ENCODE measurements at regions not wholly inside any gene's neighbourhood (a gene's known extent, or its start where the extent isn't known, plus 50 kb on each side); places are given as distances from the start of the nearest gene placed in this dataset.
A peak's percentile ranks its signal among the peaks of the same experiment; 100 is the strongest.

DNA sequence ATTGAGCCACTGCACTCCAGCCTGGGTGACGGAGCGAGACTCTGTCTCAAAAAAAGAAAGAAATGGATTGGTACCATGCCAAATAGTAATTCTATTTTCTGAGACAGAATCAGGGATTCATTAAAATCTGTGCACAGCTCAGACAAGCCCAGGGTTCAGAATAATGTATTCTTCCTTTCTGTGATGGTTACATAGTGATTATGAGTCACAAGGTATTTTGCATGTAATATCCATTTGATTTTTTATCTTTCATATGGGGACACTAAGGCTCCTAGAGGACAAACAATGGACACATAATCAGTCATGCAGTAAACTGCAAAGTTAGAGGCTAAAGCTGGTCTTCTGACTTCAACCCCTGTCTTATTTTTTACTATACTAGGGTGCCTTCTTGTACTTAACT is 156.8 kb upstream of the COL8A1 start:
- Mint-ChIP-seq H3K36me3 (ENCODE audit: low read depth) (no peaks in the 10 kb centered on the region), H3K4me3 (ENCODE audit: low read depth) (no peak overlapping the region), H3K4me1 (ENCODE audit: low read depth) (no peaks in the 10 kb centered on the region), H3K27me3 (ENCODE audit: low read depth) (no peaks in the 10 kb centered on the region), H3K9me3 (peaks cover 11% of the 10 kb centered on the region), H3K27ac (no peak overlapping the region)
- intact Hi-C loops (cut with micrococcal nuclease), result no loop called here
- no peak for DNase-seq (ENCODE audit: low spot score)

DNA sequence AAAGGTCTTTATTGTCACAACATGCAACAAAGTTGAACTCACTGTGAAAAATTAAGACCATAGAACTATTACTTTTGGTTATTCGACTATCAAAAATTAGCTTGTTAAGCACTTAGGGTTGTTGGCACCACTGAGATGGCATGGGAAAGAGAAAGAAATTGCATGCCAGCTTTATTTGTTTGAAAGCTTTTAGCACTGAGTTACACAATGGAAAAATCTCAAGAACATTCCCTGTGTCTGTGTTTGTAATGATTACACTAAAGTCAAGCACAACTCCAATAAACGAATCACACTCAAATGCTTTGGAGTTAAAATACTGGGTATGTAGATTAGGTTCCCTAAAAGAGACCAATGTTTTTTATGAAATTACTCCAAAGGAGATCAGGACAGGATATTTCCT is 158.6 kb upstream of the COL8A1 start:
- H3K27ac Mint-ChIP-seq, result no peak overlapping the region
- H3K4me3 Mint-ChIP-seq (ENCODE audit: low read depth), result no peak overlapping the region
- no peaks in the 10 kb centered on the region for H3K4me1 Mint-ChIP-seq (ENCODE audit: low read depth)
- intact Hi-C loops (cut with micrococcal nuclease), result no loop called here
- DNase-seq (ENCODE audit: low spot score), result no peak
- no peaks in the 10 kb centered on the region for H3K27me3 Mint-ChIP-seq (ENCODE audit: low read depth)
- H3K36me3 Mint-ChIP-seq (ENCODE audit: low read depth), result no peaks in the 10 kb centered on the region
- H3K9me3 Mint-ChIP-seq, result peaks cover 9% of the 10 kb centered on the region

DNA sequence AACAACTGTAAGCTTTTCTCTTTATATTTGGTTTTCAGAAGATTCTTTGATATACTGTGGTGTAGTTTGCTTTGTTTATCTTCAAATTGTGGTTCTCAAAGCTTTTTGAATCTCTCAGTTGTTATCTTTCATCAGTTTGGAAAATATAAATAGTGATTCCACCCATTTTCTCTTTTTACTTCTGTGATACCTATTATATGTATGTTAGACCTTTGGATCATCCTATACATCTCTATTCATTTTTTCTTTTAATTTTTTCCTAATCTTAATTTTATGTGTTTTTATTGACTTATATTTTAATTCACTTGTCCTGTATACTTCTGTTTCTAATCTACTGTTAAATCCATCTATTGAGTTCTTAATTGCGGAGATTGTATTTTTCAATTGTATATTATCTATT is 160.7 kb upstream of the COL8A1 start:
- H3K9me3 Mint-ChIP-seq, result peaks cover 9% of the 10 kb centered on the region
- no peaks in the 10 kb centered on the region for H3K36me3 Mint-ChIP-seq (ENCODE audit: low read depth)
- H3K4me3 Mint-ChIP-seq (ENCODE audit: low read depth), result no peak overlapping the region
- H3K27me3 Mint-ChIP-seq (ENCODE audit: low read depth), result no peaks in the 10 kb centered on the region
- intact Hi-C loops (cut with micrococcal nuclease), result no loop called here
- DNase-seq (ENCODE audit: low spot score), result no peak
- H3K27ac Mint-ChIP-seq, result no peak overlapping the region
- H3K4me1 Mint-ChIP-seq (ENCODE audit: low read depth), result no peaks in the 10 kb centered on the region

DNA sequence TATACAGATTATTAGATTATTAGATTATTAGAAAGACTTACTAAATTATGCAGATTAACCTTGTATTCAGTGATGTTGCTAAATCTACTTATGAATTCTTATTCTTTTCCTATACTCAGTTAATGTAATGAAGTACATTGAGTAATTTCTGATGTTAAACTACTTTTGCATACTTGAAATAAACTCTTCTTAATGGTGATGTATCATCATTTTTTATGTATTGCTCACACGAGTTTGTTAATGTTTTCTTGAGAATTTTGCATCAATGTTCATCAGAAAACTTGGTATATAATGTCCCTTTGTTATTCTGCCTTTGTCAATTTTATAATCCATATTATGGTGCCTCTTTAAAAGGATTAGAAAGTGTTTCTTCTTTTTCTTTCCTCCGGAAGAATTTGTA is 163.2 kb upstream of the COL8A1 start:
- H3K36me3 Mint-ChIP-seq (ENCODE audit: low read depth), result no peaks in the 10 kb centered on the region
- no peak for DNase-seq (ENCODE audit: low spot score)
- H3K9me3 Mint-ChIP-seq, result peaks cover 9% of the 10 kb centered on the region
- H3K4me3 Mint-ChIP-seq (ENCODE audit: low read depth), result no peak overlapping the region
- intact Hi-C loops (cut with micrococcal nuclease), result no loop called here
- H3K27ac Mint-ChIP-seq, result no peak overlapping the region
- H3K4me1 Mint-ChIP-seq (ENCODE audit: low read depth), result no peaks in the 10 kb centered on the region
- H3K27me3 Mint-ChIP-seq (ENCODE audit: low read depth), result no peaks in the 10 kb centered on the region

DNA sequence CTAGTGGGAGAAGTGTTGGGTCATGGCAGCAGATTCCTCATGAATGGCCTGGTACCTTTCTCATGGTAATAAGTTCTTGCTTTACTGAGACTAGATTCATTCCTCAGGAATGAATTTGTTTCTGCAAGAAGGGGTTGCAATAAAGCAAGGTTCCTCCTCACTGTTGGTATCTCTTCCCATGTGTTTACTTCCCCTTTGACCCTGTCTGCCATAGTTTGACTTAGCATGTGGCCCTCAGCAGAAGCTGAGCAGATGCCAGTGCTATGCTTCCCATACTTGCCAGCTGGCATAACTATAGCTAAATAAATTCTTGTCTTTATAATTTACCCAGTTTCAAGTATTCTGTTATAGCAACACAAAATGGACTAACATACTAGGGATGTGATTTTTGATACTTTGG is 163.6 kb upstream of the COL8A1 start:
- H3K4me1 Mint-ChIP-seq (ENCODE audit: low read depth), result no peaks in the 10 kb centered on the region
- peaks cover 9% of the 10 kb centered on the region for H3K9me3 Mint-ChIP-seq
- no peak overlapping the region for H3K4me3 Mint-ChIP-seq (ENCODE audit: low read depth)
- H3K36me3 Mint-ChIP-seq (ENCODE audit: low read depth), result no peaks in the 10 kb centered on the region
- intact Hi-C loops (cut with micrococcal nuclease), result no loop called here
- H3K27ac Mint-ChIP-seq, result peak overlapping the region; percentile 33
- DNase-seq (ENCODE audit: low spot score), result no peak
- H3K27me3 Mint-ChIP-seq (ENCODE audit: low read depth), result no peaks in the 10 kb centered on the region

DNA sequence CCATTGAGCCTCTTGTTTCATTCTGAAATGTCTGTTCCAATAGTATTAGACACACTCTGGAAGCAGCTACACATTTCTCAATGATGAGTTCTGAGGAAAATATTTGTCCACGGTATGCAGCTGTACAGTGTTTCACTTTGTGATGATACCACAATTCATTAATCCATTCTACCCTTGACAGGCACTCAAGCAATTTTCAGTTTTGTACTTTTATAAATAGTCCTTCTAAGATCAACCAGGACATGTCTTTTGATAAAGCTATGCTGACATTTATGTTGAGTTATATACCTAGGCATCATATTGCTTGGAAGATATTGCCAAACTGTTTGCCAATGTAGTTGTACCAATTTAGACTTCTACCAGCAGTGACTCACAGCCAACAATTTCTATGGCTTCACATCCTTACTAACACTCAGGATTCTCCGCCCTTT is 165.1 kb upstream of the COL8A1 start:
- peaks cover 4% of the 10 kb centered on the region for H3K9me3 Mint-ChIP-seq
- H3K27ac Mint-ChIP-seq, result no peak overlapping the region
- H3K36me3 Mint-ChIP-seq (ENCODE audit: low read depth), result no peaks in the 10 kb centered on the region
- DNase-seq (ENCODE audit: low spot score), result no peak
- intact Hi-C loops (cut with micrococcal nuclease), result no loop called here
- H3K4me3 Mint-ChIP-seq (ENCODE audit: low read depth), result no peak overlapping the region
- H3K4me1 Mint-ChIP-seq (ENCODE audit: low read depth), result no peaks in the 10 kb centered on the region
- H3K27me3 Mint-ChIP-seq (ENCODE audit: low read depth), result no peaks in the 10 kb centered on the region

DNA sequence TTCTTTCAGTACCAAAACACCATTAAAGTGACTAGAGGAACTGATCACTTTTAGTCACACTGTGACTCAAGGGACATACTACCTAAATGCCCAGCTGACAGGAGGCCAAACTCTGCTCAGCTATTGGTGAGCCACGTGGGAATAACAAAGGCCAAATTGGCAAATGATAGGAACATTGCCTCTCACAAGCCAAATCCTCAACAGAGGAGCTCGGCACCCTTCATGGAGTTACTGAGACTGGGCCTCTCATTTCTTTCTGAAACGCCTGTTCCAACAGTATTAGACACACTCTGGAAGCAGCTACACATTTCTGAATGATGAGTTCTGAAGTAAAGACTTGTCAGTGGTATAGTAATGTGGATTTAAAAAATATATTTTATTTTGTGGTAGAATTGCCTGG is 166.0 kb upstream of the COL8A1 start:
- H3K9me3 Mint-ChIP-seq, result no peaks in the 10 kb centered on the region

DNA sequence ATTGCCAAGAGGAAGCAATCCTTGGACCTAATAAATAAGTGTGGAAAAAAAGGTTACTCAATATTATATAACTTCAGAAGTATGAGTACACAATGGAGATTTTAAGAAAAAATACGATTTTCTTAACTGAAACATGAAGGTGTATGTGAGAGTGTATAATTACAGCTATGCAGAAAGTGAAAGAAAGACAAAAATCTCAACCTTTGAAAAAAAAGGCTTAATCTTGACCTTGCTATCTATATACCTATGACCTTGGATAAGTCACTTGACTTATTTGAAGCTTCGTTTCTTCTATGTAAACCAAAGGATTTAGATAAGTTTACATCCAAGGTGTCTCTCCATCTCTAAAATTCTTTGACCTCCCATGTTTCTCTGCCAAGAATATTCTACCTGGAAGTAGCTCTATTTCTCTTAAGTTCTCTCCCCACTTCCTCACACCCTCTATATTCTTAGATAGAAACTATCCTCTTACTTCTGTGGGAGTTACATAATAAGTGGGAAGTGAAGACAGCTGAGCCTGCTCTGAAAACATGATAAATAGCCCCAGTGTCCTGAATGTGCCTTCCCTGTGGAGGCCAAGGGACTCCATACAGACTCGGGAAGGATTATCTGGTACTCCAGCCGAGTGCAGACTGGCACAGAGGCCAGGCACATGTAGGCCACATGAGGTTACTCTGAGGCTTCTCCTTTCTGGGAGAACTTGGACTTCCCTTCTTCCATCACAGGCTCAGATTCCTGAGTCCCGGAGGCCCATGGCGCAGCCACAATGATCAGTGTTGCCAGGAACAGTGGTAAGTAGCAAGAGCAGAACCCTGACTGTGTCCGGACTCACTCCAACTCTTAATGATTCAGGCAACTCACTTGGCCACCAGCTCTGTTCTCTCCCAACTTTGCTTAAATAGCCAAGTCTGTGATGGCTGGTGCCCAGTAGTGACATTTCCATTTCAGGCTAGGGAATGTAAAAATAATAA is 166.8 kb upstream of the COL8A1 start:
- H3K27me3 Mint-ChIP-seq (ENCODE audit: low read depth), result no peaks in the 10 kb centered on the region
- no peak overlapping the region for H3K4me3 Mint-ChIP-seq (ENCODE audit: low read depth)
- intact Hi-C loops (cut with micrococcal nuclease), result no loop called here
- DNase-seq (ENCODE audit: low spot score), result no peak
- no peaks in the 10 kb centered on the region for H3K4me1 Mint-ChIP-seq (ENCODE audit: low read depth)
- no peaks in the 10 kb centered on the region for H3K9me3 Mint-ChIP-seq
- H3K36me3 Mint-ChIP-seq (ENCODE audit: low read depth), result no peaks in the 10 kb centered on the region
- H3K27ac Mint-ChIP-seq, result no peak overlapping the region

More for the DNA sequence above, 166.0 kb upstream of the COL8A1 start:
- intact Hi-C loops (cut with micrococcal nuclease), result no loop called here
- no peaks in the 10 kb centered on the region for H3K27me3 Mint-ChIP-seq (ENCODE audit: low read depth)
- no peaks in the 10 kb centered on the region for H3K36me3 Mint-ChIP-seq (ENCODE audit: low read depth)
- H3K4me3 Mint-ChIP-seq (ENCODE audit: low read depth), result no peak overlapping the region
- no peaks in the 10 kb centered on the region for H3K4me1 Mint-ChIP-seq (ENCODE audit: low read depth)
- no peak for DNase-seq (ENCODE audit: low spot score)
- H3K27ac Mint-ChIP-seq, result no peak overlapping the region

DNA sequence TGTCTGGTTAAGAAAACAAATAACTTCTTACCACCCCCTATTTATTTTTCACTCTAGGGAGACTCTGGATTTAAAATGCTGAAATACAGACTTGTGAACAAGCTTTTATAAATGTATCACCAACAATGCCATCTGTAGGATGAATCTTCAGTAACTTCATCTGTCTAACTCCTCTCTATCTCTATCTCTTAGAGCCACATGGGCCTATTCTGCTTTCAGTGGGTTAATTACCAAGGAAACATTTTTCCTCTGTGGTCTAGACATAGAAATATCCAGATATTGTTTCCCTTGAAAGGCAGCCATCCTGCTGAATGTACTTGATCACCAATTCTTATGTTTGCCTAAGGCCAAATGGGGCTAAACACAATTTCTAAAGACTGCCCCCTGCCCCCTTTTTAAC is 167.6 kb upstream of the COL8A1 start:
- Mint-ChIP-seq H3K36me3 (ENCODE audit: low read depth) (no peaks in the 10 kb centered on the region), H3K9me3 (no peaks in the 10 kb centered on the region), H3K27me3 (ENCODE audit: low read depth) (no peaks in the 10 kb centered on the region), H3K4me1 (ENCODE audit: low read depth) (no peaks in the 10 kb centered on the region), H3K27ac (no peak overlapping the region), H3K4me3 (ENCODE audit: low read depth) (no peak overlapping the region)
- DNase-seq (ENCODE audit: low spot score), result no peak
- intact Hi-C loops (cut with micrococcal nuclease), result no loop called here

DNA sequence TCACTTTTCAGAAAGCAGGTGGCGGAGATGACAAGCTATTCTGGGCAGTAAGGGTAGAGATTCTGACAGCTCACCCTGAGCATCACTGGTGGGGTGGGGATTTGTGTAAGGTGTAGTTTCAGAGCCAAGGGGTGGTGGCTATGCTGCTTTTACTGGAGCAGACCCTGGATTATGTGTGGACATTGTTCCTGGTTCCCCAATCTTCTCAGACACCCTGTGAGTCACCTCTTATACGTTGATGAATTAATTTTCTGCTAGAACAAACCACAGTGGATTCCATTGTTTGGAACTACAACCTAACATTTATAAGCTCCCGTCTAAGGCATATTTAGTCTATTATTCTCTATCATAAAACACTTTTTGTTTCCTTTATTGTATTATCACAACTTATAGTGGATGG is 169.5 kb upstream of the COL8A1 start:
- no peak for DNase-seq (ENCODE audit: low spot score)
- no peak overlapping the region for H3K4me3 Mint-ChIP-seq (ENCODE audit: low read depth)
- intact Hi-C loops (cut with micrococcal nuclease), result no loop called here

DNA sequence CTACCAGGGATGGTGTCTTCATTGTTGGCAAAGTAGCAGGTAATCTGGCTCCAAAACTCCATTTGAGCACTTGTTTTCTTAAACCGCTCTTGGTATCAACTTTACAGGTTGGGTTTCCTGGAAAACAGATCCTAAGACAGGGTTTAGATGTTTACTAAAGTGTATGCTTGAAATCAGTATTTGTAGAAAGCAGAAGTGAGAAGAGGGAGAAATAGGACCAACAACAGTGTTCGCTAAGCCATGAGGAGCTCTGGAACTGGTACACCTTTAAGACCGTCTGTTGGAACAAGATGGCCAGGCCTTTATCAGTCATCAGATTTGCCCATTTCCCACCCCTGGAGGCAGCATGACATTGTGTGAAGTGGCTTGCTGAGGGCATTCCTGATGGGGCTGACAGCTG is 171.0 kb upstream of the COL8A1 start:
- Mint-ChIP-seq H3K27ac (no peak overlapping the region), H3K9me3 (no peaks in the 10 kb centered on the region), H3K4me1 (ENCODE audit: low read depth) (no peaks in the 10 kb centered on the region), H3K36me3 (ENCODE audit: low read depth) (no peaks in the 10 kb centered on the region), H3K27me3 (ENCODE audit: low read depth) (no peaks in the 10 kb centered on the region), H3K4me3 (ENCODE audit: low read depth) (no peak overlapping the region)
- no peak for DNase-seq (ENCODE audit: low spot score)
- intact Hi-C loops (cut with micrococcal nuclease), result no loop called here

More for the DNA sequence above, 169.5 kb upstream of the COL8A1 start:
- H3K36me3 Mint-ChIP-seq (ENCODE audit: low read depth), result no peaks in the 10 kb centered on the region
- no peaks in the 10 kb centered on the region for H3K9me3 Mint-ChIP-seq
- no peaks in the 10 kb centered on the region for H3K4me1 Mint-ChIP-seq (ENCODE audit: low read depth)
- H3K27ac Mint-ChIP-seq, result no peak overlapping the region
- H3K27me3 Mint-ChIP-seq (ENCODE audit: low read depth), result no peaks in the 10 kb centered on the region

DNA sequence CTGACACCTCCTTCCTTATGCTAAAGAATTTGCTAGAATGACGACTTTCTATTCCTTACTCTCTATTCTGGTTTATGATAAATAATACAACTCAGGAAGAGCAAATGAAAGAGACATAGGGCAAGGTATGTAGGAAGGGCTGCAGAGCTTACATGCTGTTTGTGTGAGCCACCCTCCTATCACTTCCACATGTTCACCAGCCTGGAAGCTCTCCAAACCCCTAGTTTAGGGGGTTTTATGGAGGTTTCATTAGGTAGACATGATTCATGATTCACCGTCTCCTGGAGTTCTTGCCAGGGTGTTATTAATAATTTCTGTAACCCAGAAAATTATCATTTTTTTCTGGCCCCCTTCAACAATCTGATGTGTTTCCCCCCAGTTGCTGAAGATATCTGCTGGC is 172.1 kb upstream of the COL8A1 start:
- Mint-ChIP-seq H3K27me3 (ENCODE audit: low read depth) (no peaks in the 10 kb centered on the region), H3K36me3 (ENCODE audit: low read depth) (no peaks in the 10 kb centered on the region), H3K9me3 (no peaks in the 10 kb centered on the region), H3K4me3 (ENCODE audit: low read depth) (no peak overlapping the region), H3K4me1 (ENCODE audit: low read depth) (no peaks in the 10 kb centered on the region), H3K27ac (no peak overlapping the region)
- no peak for DNase-seq (ENCODE audit: low spot score)
- intact Hi-C loops (cut with micrococcal nuclease), result no loop called here

DNA sequence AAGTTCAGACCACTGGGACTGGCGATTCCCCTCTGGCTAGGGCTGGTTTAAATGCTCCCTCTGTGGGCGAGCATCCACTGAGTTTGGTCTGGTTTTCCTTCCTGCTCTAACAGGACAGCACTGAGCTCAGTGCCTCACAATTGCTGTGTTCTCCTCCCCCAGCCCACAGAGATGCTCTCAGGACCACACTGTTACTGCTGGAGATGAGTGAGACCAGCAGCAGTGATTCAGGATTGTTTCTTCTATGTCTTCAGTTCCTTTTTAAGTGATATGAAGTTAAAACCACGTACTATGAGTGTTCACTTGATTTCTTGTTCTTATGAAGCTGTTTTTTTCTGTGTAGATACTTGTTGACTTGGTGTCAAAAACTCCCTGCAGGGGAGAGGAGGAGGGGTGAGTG is 180.4 kb upstream of the COL8A1 start:
- intact Hi-C loops (cut with micrococcal nuclease), result no loop called here
- DNase-seq (ENCODE audit: low spot score), result no peak
- Mint-ChIP-seq H3K4me1 (ENCODE audit: low read depth) (no peaks in the 10 kb centered on the region), H3K9me3 (peaks cover 4% of the 10 kb centered on the region), H3K27ac (no peak overlapping the region), H3K4me3 (ENCODE audit: low read depth) (no peak overlapping the region), H3K27me3 (ENCODE audit: low read depth) (no peaks in the 10 kb centered on the region), H3K36me3 (ENCODE audit: low read depth) (no peaks in the 10 kb centered on the region)

All from activated T-helper 2 cell treated with anti-CD3 and anti-CD28 coated beads, Interferon-gamma antibody, Interleukin-2, Interleukin-4, amounts not matched to agents 10 μg/mL and 5 μg/mL and 100 μg/mL, durations not matched to agents 14 hours and 24 hours and 36 hours (primary cell).